B cell (primary cell): ENCODE measurements at regions not wholly inside any gene's neighbourhood (a gene's known extent, or its start where the extent isn't known, plus 50 kb on each side); places are given as distances from the start of the nearest gene placed in this dataset.

Source experiments
- ATAC-seq: fragments of 200-7000 bp; cut with Tn5 transposase; one replicate; pipeline ENCODE4 v1.10.0; 2021; ENCODE audit warnings: low read depth, mild to moderate bottlenecking, moderate number of reproducible peaks, moderate library complexity
- CTCF ChIA-PET: fragments of 350-600 bp; sonication (Branson Sonifier 250); formaldehyde crosslinking; loops from one replicate; lab custom pipeline; 2021; ENCODE audit warnings: antibody characterized with exemption, inconsistent platforms; lab: Charles Lee
- POLR2A ChIA-PET: fragments of 350-600 bp; sonication (Branson Sonifier 250); formaldehyde crosslinking; loops from one replicate; lab custom pipeline; 2021; ENCODE audit warnings: antibody characterized with exemption; lab: Charles Lee
- DNase-seq: peaks from one replicate; pipeline ENCODE4 v3.0.0; 2013
- H2AFZ ChIP-seq: 2 replicates; pipeline ENCODE4 v1.6.1; 2012; ENCODE audit warnings: mild to moderate bottlenecking, low read depth, low read length; ENCODE audit not compliant: insufficient read depth, poor library complexity, severe bottlenecking
- H3K27ac ChIP-seq, 2 donors: 1 replicate in 1 of 2; 2 replicates in 1 of 2; pipeline ENCODE4 v1.5.1; 2012 to 2013; ENCODE audit warnings: low read length in 2 of 2, mild to moderate bottlenecking in 2 of 2, moderate library complexity in 1 of 2
- H3K27me3 ChIP-seq, 4 experiments: fragments of 200-600 bp in 1 of 4; sonication (generic) in 1 of 4; replicated peaks in 1 of 4; 1 replicate in 2 of 4; 2 replicates in 2 of 4; pipeline versions ENCODE4 v1.6.1 to v1.7.0; 2013 to 2016; ENCODE audit warnings: low read length in 3 of 4, mild to moderate bottlenecking in 2 of 4, mixed read lengths in 1 of 4, moderate library complexity in 1 of 4; ENCODE audit not compliant: insufficient read depth in 4 of 4, control insufficient read depth in 3 of 4; ENCODE audit errors: control extremely low read depth in 1 of 4
- H3K36me3 ChIP-seq, 2 experiments: replicated peaks in 1 of 2; 1 replicate in 1 of 2; 2 replicates in 1 of 2; pipeline versions ENCODE4 v1.6.1 to v1.7.1; 2013; ENCODE audit warnings: low read length in 1 of 2; ENCODE audit not compliant: insufficient read depth in 2 of 2, control insufficient read depth in 1 of 2; ENCODE audit errors: control extremely low read depth in 1 of 2, extremely low read depth in 1 of 2
- H3K4me1 ChIP-seq, 2 donors: fragments of 200-600 bp in 1 of 2; sonication (generic) in 1 of 2; 1 replicate in 1 of 2; 2 replicates in 1 of 2; pipeline versions ENCODE4 v1.5.1 to v1.6.1; 2013 to 2017; ENCODE audit warnings: low read length in 2 of 2; ENCODE audit not compliant: control insufficient read depth in 2 of 2, insufficient read depth in 2 of 2
- H3K4me2 ChIP-seq: replicated peaks from 2 replicates; pipeline ENCODE3; 2012; ENCODE audit warnings: mild to moderate bottlenecking, low read depth, low read length; ENCODE audit not compliant: poor library complexity, severe bottlenecking
- H3K4me3 ChIP-seq, 5 experiments: fragments of 200-600 bp in 1 of 5; sonication (generic) in 1 of 5; 1 replicate in 3 of 5; 2 replicates in 2 of 5; pipeline versions ENCODE4 v1.5.1 to v1.7.0; 2011 to 2016; ENCODE audit warnings: low read length in 4 of 5, mild to moderate bottlenecking in 4 of 5, low read depth in 2 of 5, control low read depth in 1 of 5, moderate library complexity in 1 of 5; ENCODE audit not compliant: insufficient read depth in 1 of 5; ENCODE audit errors: control extremely low read depth in 1 of 5, extremely low read depth in 1 of 5
- H3K79me2 ChIP-seq: fragments of 200-600 bp; sonication (generic); one replicate; pipeline ENCODE4 v1.6.0; 2016; ENCODE audit warnings: low read length; ENCODE audit not compliant: control insufficient read depth, insufficient read depth
- H3K9ac ChIP-seq: fragments of 200-600 bp; sonication (generic); 2 replicates; pipeline ENCODE4 v1.6.1; 2017; ENCODE audit warnings: mild to moderate bottlenecking, low read length, moderate library complexity
- H3K9me3 ChIP-seq, 3 donors: one replicate each; pipeline versions ENCODE4 v1.6.1 to v1.7.1; 2013; ENCODE audit warnings: low read length in 2 of 3; ENCODE audit not compliant: control insufficient read depth in 2 of 3, insufficient read depth in 1 of 3; ENCODE audit errors: control extremely low read depth in 1 of 3
- H4K20me1 ChIP-seq: 2 replicates; pipeline ENCODE4 v1.6.0; 2012; ENCODE audit warnings: mild to moderate bottlenecking, low read length; ENCODE audit not compliant: insufficient read depth, control insufficient read depth, poor library complexity, severe bottlenecking
- H3K27ac Mint-ChIP-seq: one replicate; pipeline ENCODE4 v1.8.0; 2021; ENCODE audit warnings: mixed read lengths
- H3K27me3 Mint-ChIP-seq: one replicate; pipeline ENCODE4 v1.8.0; 2021; ENCODE audit warnings: mixed read lengths
- H3K4me1 Mint-ChIP-seq: one replicate; pipeline ENCODE4 v1.8.0; 2021; ENCODE audit warnings: mixed read lengths
- H3K4me3 Mint-ChIP-seq: one replicate; pipeline ENCODE4 v1.8.0; 2021; ENCODE audit warnings: mixed read lengths
- H3K9me3 Mint-ChIP-seq: one replicate; pipeline ENCODE4 v1.8.0; 2022; ENCODE audit warnings: mixed read lengths; ENCODE audit not compliant: insufficient read depth
- CTCF ChIP-seq: fragments of 200-600 bp; IDR thresholded peaks from one replicate; pipeline ENCODE4 v1.8.0; 2022; ENCODE audit warnings: antibody characterized with exemption, mild to moderate bottlenecking
- EZH2 ChIP-seq: IDR thresholded peaks from 2 replicates; pipeline ENCODE4 v1.6.1; 2012; ENCODE audit warnings: borderline replicate concordance, low read depth, mild to moderate bottlenecking, moderate library complexity, low read length; ENCODE audit not compliant: insufficient read depth, poor library complexity, severe bottlenecking
- whole genome bisulfite sequencing: methylation state at CpG from one replicate; pipeline ENCODE4 v1.1.5; 2013; ENCODE audit warnings: missing lambda C conversion rate; ENCODE audit not compliant: insufficient coverage; 5-methylcytosine and 5-hydroxymethylcytosine counted together
- intact Hi-C: fragments of 100-400 bp; cut with micrococcal nuclease; formaldehyde crosslinking; loops from one replicate; pipeline ENCODE4 v1.10.0; 2022

- Histone ChIP-seq H3K79me2 (no peaks in the 10 kb centered on the region), H3K4me3 (no peak overlapping the region), H3K36me3 (no peaks in the 10 kb centered on the region), H3K9ac (no peak overlapping the region), H2AFZ (no peak overlapping the region), H3K27me3 (no peaks in the 10 kb centered on the region), H3K4me1 (no peaks in the 10 kb centered on the region), H3K4me2 (no peak overlapping the region), H3K27ac (no peak overlapping the region), H4K20me1 (no peaks in the 10 kb centered on the region), H3K9me3 (peaks cover 0 to 2% (median 0%) of the 10 kb centered on the region in 3 donors)
- Mint-ChIP-seq H3K4me1 (no peaks in the 10 kb centered on the region), H3K9me3 (peaks cover 3% of the 10 kb centered on the region), H3K27ac (no peak overlapping the region), H3K4me3 (no peak overlapping the region), H3K27me3 (no peaks in the 10 kb centered on the region)
- no peak for ATAC-seq
- intact Hi-C loops: no loop called here
- TF ChIP-seq CTCF (no peak), EZH2 (no peak)
- POLR2A ChIA-PET: no interaction called here
- WGBS: no CpG with 5 or more reads among the region's 2 CpGs
- no peak for DNase-seq
- CTCF ChIA-PET: no interaction called here
These were observed 185.5 kb downstream of the TEX13C start for GRCh38 chrX:125505207-125505606.

GRCh38 chrX:125507119-125507518, 187.4 kb downstream of the TEX13C start:
- Histone ChIP-seq H3K4me2 (no peak overlapping the region), H3K4me3 (no peak overlapping the region), H3K27ac (no peak overlapping the region), H3K79me2 (no peaks in the 10 kb centered on the region), H4K20me1 (no peaks in the 10 kb centered on the region), H3K36me3 (no peaks in the 10 kb centered on the region), H2AFZ (no peak overlapping the region), H3K27me3 (no peaks in the 10 kb centered on the region), H3K9ac (no peak overlapping the region), H3K4me1 (no peaks in the 10 kb centered on the region), H3K9me3 (peaks cover 0 to 2% (median 0%) of the 10 kb centered on the region in 3 donors)
- no peak overlapping the region for H3K27ac Mint-ChIP-seq
- ChIA-PET POLR2A (no interaction called here), CTCF (no interaction called here)
- WGBS: no CpG with 5 or more reads among the region's 1 CpG
- no peaks in the 10 kb centered on the region for H3K4me1 Mint-ChIP-seq
- H3K27me3 Mint-ChIP-seq: no peaks in the 10 kb centered on the region
- H3K9me3 Mint-ChIP-seq: peaks cover 1% of the 10 kb centered on the region
- ATAC-seq (no peak), DNase-seq (no peak)
- H3K4me3 Mint-ChIP-seq: no peak overlapping the region
- intact Hi-C loops: no loop called here
- TF ChIP-seq EZH2 (no peak), CTCF (no peak)
